ENCODE measurements at regions not wholly inside any gene's neighbourhood (a gene's known extent, or its start where the extent isn't known, plus 50 kb on each side); places are given as distances from the start of the nearest gene placed in this dataset.
A peak's percentile ranks its signal among the peaks of the same experiment; 100 is the strongest.
"Not testable (repeated sequence)": the region's sequence is repeated elsewhere in the genome, so short reads cannot be mapped to it uniquely, and the experiment has no call there.

DNA sequence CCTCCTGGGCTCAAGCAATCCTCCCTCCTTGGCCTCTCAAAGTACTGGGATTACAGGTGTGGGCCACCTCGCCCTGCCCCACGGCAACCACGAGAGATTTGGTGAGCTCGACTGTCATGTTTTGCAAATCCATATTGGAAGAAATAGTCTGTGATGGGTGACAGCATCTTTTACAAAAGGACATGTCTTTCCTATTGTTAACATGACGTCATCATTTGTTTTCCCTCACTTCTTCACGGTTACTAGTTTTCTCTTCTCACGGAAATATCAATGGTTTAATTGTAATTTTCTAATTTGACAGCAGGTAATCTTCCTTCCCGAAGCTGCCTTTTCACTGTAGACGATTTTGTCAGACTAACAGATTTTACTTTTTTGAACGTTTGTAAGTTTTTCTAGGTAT is 110.8 kb upstream of the GREM2 start:
- DNase-seq = no peak

DNA sequence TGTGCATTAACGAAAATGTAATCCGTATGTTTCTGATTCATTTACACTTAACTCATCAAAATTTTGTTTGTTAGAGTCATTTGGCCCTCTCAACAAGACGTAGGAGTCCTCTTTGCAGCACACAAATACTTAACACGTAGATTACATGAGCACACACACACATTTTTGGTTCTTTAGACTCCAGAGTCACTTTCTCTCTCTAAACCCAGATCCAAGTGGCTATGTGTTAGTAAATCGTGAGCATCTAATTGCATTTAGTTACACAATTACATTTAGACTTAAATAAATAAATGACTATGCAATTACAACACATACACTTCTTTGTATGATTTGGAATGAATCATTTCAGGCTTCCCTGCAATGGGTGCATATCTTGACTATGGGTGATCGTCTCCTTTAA is 109.0 kb upstream of the GREM2 start:
- no peak for DNase-seq

DNA sequence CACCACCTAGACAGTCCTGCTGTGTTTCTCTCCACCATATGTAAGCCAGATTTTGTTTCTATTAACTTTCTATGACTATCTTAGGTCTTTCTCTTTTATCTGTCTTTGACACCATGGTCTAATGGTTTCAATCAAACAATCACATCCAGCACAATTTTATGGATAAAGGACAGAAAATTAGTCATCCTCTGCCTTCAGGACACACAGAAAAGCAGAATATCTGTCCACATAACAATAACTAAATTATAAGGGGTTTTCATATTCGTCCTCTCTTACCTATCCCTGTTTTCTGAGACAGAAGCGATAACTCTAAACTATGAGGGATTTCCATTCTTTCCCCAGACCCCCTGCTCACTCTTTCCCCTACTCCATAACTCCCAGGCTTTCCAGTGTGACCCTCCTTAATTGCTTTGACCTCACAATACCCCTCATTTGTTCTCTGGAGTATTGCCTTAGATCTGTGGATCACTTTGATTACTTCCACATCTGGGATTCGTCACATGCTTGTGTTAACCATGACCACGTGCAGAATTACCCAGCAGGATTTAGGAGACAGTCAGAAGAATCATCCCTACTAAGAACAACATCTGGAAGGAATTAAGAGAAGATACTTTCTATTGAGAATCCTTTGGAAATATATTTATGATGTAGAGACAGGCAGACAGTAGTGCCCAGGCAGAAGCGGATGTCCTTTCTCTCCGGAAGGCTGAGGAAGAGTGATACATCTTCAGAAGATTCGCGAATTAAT is 108.2 kb upstream of the GREM2 start:
- no peak for DNase-seq

DNA sequence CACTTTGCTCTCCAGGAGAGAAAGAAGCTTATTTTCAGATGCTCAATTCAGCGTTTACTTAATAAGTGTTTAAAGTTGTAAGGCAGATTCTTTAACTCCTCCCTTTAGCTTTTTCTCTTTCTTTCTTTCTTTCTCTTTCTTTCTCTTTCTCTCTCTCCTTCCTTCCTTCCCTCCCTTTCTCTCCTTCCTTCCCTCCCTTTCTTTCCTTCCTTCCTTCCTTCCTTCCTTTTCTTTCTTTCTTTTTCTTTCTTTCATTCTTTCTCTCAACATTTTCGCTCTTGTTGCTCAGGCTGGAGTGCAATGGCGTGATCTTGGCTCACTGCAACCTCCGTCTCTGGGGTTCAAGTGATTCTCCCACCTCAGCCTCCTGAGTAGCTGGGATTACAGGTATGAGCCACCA is 104.6 kb upstream of the GREM2 start:
- not testable (repeated sequence) for DNase-seq

DNA sequence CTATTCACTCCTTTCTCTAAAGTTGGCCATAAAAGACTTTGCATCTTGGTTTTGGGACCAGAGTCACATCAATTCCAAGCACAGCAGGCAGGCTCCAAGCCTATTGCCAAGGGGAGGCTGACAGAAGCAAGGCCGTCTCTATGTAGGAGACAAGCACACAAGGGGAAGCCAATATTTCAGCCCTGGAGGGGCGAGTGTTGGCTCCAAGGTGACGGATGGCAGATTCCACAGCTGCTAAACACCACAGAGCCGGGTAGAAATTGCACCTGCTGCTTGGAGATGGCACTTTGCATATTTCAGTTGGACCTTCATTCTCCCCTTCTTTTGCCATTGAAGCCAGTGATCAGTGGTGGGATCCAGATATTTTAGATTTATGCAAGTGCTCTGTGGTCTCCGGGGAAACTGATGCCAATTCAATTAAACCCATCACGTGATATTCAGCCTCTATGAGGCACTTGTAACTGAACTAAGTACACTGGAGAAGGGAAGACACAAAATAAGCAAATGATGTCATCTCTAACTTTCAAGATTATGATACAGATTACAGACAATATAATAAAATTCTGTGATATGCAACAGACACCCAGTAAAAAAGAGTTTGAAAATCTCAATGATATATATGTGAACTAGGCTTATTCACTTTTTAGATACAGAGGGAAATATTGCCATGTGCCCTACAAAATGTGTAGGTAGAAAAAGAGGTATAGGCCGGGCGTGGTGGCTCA is 102.8 kb upstream of the GREM2 start:
- no peak for DNase-seq

DNA sequence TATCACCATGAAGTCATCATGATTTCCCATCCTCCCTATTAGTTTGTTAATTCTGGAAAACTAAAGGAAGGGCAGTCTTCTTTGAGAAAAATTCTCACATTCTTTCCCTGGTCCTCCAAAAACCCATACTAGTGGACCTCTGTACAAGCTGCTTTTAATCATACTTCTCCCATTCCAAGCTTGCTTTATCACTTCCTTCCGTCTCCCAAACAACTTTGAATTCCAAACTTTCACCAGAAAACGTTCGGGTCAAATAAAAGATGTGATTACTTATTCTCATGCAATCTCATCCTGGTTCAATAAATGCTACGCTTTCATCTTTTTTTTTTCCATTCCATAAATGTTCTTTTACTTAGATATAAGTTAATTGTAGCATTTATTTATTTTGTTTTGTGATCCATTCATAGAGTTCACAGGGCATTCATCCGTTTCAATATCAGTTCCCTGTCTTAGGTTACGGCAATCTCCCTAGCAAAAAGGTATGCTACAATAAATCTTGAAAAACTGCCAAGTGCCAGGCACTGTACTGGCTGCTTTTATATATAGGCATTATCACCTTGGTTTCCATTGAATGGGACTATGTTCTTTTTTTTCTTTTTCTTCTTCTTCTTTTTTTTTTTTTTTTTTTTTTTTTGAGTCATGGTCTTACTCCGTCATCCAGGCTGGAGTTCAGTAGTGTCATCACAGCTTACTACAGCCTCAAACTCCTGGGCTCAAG is 100.2 kb upstream of the GREM2 start:
- no peak for DNase-seq

DNA sequence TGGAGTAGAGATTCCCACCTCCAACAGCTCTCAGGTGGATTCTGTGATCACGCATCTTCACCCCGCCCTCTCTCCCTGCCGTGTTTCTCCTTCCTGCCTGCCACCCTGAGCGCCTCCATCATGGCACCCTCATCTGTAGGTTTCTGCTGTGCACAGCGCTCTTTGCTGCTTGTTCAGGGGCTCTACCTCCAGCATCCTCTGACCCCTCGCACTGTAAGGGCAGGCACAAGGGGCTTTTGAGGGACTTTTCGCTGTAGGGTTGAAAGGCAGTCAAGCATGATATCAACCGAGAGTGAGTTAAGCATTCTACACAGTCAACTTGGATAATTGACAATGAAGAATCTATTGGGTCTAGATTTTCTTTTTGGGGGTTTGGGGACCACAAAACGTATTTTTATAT is 99.1 kb upstream of the GREM2 start:
- DNase-seq = no peak

DNA sequence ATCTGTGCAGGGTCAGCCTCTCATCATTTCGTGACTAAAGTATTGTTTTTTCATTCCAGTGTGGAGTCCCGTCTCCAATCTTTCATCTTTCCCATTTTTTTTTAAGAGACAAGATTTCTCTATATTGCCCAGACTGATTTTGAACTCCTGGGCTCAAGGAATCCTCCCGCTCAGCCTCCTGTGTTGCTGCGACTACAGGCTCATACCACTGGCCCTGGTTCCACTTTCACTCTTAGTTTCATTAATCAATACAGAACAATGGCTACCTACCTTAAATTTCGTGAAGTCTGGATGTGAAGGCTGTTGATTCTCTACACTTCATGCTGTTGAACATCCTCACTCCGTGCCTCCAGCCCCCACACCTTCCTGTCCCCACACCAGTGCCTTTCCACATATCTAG is 97.7 kb upstream of the GREM2 start:
- no peak for DNase-seq

DNA sequence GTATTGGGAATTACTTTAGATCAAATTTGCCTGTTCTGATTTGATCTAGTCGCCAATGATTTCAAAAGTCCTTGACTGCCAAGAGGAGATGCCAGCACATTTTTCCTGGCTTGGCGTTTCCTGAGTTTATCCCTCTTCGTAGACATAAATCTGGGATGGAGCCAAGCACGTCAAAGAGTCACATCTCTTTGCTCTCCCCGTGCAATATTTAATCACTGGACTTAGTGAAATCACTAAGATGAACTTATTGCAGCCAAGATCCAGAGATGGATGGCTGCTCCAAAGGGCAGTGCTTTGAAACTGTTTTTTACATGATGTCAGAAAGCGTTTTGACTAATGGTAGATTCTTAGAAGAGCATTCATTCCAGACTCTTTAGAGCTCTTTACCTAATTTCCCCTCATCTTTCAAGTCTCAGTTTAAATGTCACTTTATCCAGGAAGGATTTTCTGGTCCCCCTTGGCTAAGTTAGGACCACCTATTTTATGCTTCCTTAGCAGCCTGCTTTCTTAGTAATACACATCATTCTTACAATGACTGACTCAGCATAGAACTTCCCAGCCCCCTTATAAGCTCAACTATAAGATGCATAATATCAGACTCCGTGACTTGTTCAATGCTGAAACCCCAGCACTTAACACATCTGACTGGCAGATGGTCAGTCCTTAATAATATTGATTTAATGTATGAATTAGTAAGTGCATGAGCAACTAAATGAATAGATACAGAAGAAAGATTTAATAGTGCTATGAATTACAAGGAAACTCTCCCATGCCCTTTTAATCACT is 94.4 kb upstream of the GREM2 start:
- DNase-seq = no peak

DNA sequence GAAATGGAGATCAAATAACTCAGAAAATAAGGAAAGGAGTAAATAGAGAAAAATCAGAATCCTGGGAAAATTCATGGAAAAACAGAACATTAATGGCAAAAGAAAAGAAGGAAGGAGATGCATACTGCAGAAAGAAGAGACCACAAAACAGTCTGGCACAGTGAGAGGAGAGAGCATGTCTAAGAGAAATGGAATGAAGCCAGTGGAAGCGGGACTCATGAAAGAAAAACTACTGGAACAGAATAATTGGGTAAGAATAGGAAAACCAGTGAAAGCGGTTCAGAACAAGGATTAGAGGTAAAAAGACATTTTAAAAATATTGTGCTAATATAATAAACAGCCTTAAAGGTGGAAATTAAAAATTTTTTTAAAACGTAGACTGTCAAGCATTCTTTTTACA is 93.6 kb upstream of the GREM2 start:
- DNase-seq = no peak

DNA sequence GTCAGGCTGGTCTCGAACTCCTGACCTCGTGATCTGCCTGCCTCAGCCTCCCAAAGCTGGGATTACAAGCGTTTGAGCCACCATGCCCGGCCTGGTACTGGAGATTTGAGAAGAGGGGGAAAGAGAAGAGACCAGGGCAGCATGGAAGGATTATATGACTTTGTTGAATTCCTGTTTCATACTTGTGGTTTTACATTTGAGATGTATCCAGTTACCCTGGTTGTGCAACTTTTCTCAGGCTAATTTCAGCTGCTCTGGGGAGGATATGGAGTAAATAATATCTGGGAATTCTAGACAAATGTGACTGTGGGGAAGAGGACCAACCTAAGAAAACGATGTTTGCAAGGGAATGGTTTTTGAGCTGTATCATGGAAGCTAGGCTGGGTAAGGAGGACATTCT is 89.5 kb upstream of the GREM2 start:
- DNase-seq = no peak

DNA sequence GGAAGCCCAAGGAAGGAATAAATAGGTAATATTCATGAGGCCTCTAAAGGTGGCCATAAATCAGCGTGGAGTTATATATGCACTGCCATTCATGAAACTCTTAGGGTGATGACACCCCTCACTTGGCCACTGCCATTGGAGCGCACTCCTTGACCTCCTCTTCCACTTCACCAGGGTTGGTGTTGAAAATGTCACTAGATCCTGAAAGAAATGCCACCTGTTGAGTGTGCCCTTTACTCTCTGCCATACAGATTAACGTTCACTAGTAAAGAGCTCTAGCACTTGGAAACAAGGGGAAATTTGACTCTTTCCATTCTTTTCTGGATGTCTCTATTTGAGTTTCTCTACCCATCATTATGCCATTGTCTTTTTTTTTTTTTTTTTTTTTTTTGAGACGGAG is 83.5 kb upstream of the GREM2 start:
- DNase-seq = no peak

DNA sequence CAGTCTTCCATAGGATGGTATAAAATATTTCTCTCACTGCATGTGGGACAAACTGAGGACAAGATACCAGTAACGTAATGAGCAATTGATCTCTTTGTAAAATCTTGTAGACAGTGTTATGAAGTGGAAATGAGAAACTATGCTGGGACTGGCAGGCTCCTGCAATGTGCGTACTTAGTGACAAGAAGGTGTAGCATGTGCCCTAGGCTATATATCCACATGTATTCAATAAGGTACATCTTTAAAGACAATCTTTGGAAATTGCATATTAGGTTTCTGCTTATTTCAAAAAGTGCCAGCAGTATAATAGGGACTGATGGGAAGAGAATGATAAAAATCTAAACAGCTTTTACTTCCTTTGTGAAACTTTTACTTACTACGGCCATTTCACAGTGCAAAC is 81.9 kb upstream of the GREM2 start:
- no peak for DNase-seq

DNA sequence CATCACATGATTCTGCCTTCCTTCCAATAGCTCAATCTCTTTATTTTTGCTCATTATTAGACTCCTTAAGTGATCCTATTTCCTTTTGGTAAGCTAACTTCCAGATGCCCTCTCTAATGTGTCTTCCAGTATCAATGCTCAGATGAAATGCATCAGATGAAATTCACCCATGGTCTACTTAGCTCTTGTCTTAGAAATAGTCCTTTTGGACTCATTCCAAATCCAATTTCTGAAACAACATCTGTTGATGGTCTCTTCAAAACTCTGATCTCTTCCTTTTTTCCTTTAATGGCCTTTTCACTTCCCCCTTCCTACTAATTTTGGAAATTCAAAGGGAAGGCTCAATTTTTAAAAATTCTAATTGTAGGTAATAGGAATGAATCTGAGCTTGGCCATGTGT is 81.1 kb upstream of the GREM2 start:
- DNase-seq = no peak

DNA sequence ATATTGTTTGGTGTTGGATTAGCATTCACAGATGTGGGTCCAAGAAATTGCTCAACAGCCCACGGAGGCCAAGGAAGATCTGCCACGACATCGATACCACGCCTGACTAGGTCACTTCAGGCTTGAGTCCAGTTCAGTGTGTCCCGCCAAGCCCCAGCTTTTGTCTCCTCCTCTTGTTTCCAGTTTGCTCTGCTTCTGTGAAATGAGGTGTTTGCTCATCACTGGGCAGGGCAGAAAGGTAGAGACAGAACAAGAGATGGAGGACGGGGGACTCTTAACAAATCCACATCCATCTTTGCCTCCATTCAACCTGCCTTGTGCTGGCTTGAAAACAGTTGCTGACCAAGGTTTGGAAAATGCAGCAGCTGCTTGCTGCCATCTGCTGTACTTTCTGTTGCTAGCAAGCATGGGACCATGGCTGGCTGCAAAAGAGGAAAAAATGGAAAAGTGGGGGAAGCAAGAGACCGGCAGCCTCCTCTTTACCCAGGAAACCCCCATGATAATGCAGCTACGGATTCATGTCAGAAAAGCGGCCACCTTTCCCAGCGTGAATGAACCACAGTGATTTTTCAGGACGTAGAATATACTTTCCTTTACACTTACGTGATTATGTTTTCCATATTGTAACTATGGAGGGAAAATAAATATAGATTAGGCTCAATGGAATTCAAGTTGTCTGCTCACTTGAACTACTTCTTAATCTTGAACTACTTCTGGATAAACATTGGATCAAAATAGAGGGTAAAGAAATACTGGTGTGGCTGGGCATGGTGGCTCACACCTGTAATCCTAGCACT is 80.2 kb upstream of the GREM2 start:
- peak in 1 of 2 experiments; percentile 4 for DNase-seq

DNA sequence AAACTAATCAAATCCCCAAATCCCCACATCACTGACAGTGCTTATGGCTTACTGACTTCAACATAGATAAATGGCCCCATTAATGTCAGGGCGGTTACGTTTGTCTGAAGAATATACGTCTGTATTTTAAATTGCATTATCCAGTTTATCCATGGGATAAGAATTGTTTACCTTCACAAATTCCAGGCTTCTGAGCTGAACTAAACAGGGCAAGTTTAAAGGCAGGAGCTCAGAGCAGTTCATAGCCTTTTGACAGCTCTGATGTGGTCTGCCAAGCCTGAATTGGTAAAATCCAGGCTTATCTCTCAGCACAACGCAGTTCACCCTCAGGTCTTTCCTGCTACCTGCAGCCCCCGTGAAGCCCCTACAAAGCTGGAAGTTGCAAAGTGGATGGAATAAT is 79.5 kb upstream of the GREM2 start:
- DNase-seq = no peak

DNA sequence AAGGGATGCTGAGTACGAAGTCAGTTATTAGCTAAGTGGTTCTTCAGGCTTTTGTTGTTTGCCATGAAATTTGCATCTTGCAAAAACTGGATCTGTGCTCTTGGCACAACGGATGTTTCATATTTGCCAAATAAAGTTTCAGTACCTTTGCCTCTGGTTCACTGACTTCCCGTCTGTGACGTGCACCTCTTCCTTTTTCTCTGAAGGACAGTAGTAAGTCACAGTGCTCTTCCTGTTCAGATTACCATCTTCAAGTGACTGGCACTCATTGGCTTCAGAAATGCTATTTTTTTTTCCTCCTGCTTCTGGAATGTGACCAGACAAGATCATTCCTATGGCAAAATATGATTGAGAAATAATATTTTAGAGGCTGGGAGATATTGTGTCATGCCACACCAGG is 75.9 kb upstream of the GREM2 start:
- no peak for DNase-seq

DNA sequence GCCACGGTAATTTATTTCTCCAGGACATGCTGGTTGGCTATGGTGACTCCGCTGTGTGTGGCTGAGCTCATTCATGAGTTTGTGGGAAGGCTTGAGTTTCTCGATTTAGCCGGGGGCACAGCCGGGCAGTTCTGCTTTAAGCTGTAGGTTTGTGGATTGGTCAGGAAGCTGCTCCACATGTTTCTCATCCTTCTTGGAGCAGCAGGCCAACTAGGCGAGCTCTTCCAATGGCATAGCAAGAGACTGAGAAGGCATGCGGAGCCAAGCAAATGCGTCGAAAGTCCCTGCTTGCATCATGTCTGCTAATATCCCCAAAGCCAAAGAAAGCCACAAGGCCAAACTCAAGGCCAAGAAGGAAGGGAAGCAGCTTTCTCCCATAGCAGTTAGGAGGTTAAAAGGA is 71.6 kb upstream of the GREM2 start:
- DNase-seq = no peak

DNA sequence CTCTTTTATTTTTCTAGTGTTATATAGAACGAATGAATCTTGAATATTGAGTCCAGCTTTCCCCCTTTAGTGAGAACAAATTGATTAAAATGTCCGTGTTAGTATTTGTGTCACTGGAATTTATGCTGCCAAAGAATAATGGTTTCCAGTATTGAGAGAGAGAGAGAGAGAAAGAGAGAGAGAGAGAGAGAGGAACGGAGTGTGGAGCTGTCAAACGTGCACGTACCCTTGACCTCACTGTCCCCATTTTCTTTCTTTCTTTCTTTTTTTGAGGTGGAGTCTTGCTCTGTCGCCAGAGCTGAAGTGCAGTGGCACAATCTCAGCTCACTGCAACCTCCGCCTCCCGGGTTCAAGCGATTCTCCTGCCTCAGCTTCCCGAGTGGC is 70.9 kb upstream of the GREM2 start:
- DNase-seq = no peak

DNA sequence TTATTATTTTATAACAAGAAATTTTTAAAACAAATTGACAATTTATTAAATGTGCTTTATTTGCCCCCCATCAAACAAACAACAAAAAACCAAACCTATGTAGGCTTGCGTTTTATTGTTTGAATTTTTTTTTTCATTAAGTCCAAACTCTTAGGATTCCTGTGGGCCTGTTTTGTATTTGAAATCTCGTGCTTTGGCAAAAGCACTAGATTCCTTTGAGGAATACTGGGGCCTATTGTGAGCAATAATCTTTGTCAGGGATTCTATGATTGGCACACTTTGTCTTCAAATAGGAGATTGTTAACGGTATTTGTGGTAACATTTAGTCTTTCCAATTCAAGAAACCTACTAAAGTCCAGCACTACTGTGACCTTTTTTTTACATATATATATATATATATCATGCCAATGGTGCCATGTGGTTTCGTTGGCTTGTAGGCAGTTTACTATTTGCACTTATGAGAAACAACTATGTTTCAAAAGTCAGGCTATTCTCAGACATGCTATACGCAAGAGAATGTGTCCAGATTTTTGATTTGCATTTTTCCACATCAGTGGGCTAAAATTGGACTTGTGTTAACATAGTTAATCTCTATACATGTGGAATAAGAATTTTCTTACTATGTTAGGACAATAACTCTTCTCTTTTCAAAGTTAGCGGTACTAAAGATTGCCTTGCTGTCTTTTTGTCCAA is 70.4 kb upstream of the GREM2 start:
- DNase-seq = no peak

DNA sequence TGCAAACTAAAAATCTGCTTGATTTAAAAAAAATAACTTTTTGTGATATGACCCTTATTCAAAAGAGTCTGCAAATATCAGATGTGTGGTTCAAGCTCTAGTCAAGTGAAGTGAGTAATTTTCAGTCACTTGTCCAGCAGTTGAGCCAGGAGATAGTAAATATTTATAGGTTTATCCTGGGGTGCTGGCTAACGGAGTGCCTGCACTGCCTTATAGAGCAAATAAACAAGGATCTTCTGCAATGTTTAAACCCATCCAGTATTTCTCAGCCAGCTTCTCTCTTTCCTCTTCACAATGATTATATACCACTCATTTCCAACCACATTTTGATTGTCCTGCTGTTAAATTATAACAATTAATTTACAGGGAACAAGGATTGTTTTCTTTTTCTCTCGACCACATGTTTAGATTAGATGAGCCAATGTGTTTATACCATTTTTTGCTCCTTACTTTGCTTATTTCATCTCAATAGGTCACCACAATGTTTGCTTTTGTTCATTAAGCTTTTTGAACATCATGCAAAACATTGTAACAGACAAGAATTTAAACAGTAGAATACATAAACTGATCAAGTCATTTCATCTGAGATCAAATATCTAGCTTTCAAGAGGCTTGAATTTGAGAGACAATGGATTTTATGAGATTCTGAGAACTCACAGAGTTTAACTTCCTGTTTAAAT is 60.3 kb upstream of the GREM2 start:
- no peak for DNase-seq
